IMR-90 (cell line): ENCODE measurements at regions not wholly inside any gene's neighbourhood (a gene's known extent, or its start where the extent isn't known, plus 50 kb on each side); places are given as distances from the start of the nearest gene placed in this dataset.

Source experiments
- ATAC-seq: fragments of 200-7000 bp; cut with Tn5 transposase; 2 replicates; pipeline ENCODE4 v1.9.1; 2020; ENCODE audit warnings: low read depth, mild to moderate bottlenecking, moderate library complexity
- BruUV-seq: library from RNA; stranded (reverse); fragments of 400-500 nt; replicated peaks from 2 replicates; lab custom pipeline; 2021; lab: Mats Ljungman, UMichigan
- CTCF ChIA-PET: fragments of 300-600 bp; formaldehyde crosslinking; extraction: SDS; loops from one replicate; lab custom pipeline; 2021; ENCODE audit warnings: antibody characterized with exemption; lab: Yijun Ruan, JAX
- POLR2A ChIA-PET: fragments of 300-600 bp; sonication (Branson Sonifier 250); formaldehyde crosslinking; loops from one replicate; lab custom pipeline; 2022; ENCODE audit warnings: antibody characterized with exemption; ENCODE audit not compliant: unreplicated experiment; lab: Charles Lee
- DNase-seq: peaks from one replicate; pipeline ENCODE4 v3.0.0; 2013
- H2AFZ ChIP-seq: replicated peaks from 2 replicates; pipeline ENCODE3; 2013; ENCODE audit warnings: low read length, mild to moderate bottlenecking; ENCODE audit not compliant: poor library complexity
- H2AK5ac ChIP-seq: 2 replicates; pipeline ENCODE4 v1.6.1; 2013; ENCODE audit warnings: low read depth, low read length, inconsistent platforms
- H2AK9ac ChIP-seq: replicated peaks from 2 replicates; pipeline ENCODE3; 2013; ENCODE audit warnings: mild to moderate bottlenecking, low read depth, low read length, moderate library complexity; ENCODE audit not compliant: poor library complexity
- H2BK120ac ChIP-seq: 2 replicates; pipeline ENCODE4 v1.6.1; 2013; ENCODE audit warnings: low read depth, low read length, inconsistent platforms
- H2BK15ac ChIP-seq: 3 replicates; pipeline ENCODE4 v1.6.1; 2013; ENCODE audit warnings: low read depth, low read length, inconsistent platforms
- H2BK20ac ChIP-seq: 2 replicates; pipeline ENCODE4 v1.6.1; 2013; ENCODE audit warnings: low read depth, mild to moderate bottlenecking, inconsistent platforms, low read length, moderate library complexity
- H2BK5ac ChIP-seq: 2 replicates; pipeline ENCODE4 v1.6.1; 2013; ENCODE audit warnings: mild to moderate bottlenecking, low read depth, low read length, inconsistent platforms; ENCODE audit not compliant: poor library complexity, severe bottlenecking
- H3K14ac ChIP-seq: replicated peaks from 2 replicates; pipeline ENCODE4 v1.6.1; 2013; ENCODE audit warnings: low read depth, low read length, inconsistent platforms
- H3K18ac ChIP-seq: 2 replicates; pipeline ENCODE4 v1.6.1; 2013; ENCODE audit warnings: low read depth, low read length, control low read depth
- H3K23ac ChIP-seq: 2 replicates; pipeline ENCODE4 v1.6.1; 2013; ENCODE audit warnings: low read depth, low read length, inconsistent platforms
- H3K27ac ChIP-seq: 2 replicates; pipeline ENCODE4 v1.5.1; 2013; ENCODE audit warnings: mild to moderate bottlenecking, control low read depth, low read length; ENCODE audit not compliant: insufficient read depth
- H3K27me3 ChIP-seq: 2 replicates; pipeline ENCODE4 v1.6.1; 2013; ENCODE audit warnings: low read length; ENCODE audit not compliant: control insufficient read depth, insufficient read depth
- H3K36me3 ChIP-seq: 2 replicates; pipeline ENCODE4 v1.6.1; 2013; ENCODE audit warnings: low read length, mixed read lengths; ENCODE audit not compliant: control insufficient read depth, insufficient read depth
- H3K4ac ChIP-seq: 2 replicates; pipeline ENCODE4 v1.6.1; 2013; ENCODE audit warnings: low read depth, low read length, inconsistent platforms
- H3K4me1 ChIP-seq: 2 replicates; pipeline ENCODE4 v1.6.1; 2013; ENCODE audit warnings: low read length, mixed read lengths; ENCODE audit not compliant: control insufficient read depth, insufficient read depth
- H3K4me2 ChIP-seq: 2 replicates; pipeline ENCODE4 v1.6.1; 2013; ENCODE audit warnings: low read depth, mild to moderate bottlenecking, control low read depth, low read length, moderate library complexity
- H3K4me3 ChIP-seq: 2 replicates; pipeline ENCODE4 v1.5.1; 2013; ENCODE audit warnings: low read depth, mild to moderate bottlenecking, control low read depth, low read length, moderate library complexity; ENCODE audit not compliant: insufficient read depth
- H3K56ac ChIP-seq: 2 replicates; pipeline ENCODE4 v1.6.1; 2013; ENCODE audit warnings: low read length, inconsistent platforms; ENCODE audit not compliant: insufficient read depth; ENCODE audit errors: extremely low read depth
- H3K79me1 ChIP-seq, 2 experiments: 2 replicates each; pipeline ENCODE4 v1.6.1; 2013; ENCODE audit warnings: low read length in 2 of 2, inconsistent platforms in 1 of 2, low read depth in 1 of 2
- H3K9ac ChIP-seq: 2 replicates; pipeline ENCODE4 v1.6.1; 2013; ENCODE audit warnings: low read depth, low read length, control low read depth
- H3K9me1 ChIP-seq: 2 replicates; pipeline ENCODE4 v1.6.1; 2013; ENCODE audit warnings: low read length, inconsistent platforms; ENCODE audit not compliant: insufficient read depth
- H3K9me3 ChIP-seq: 2 replicates; pipeline ENCODE4 v1.6.1; 2013; ENCODE audit warnings: low read length; ENCODE audit not compliant: control insufficient read depth, insufficient read depth
- H4K20me1 ChIP-seq: 2 replicates; pipeline ENCODE4 v1.6.1; 2013; ENCODE audit warnings: low read length, inconsistent platforms; ENCODE audit not compliant: insufficient read depth
- H4K5ac ChIP-seq: 2 replicates; pipeline ENCODE4 v1.6.1; 2013; ENCODE audit warnings: mild to moderate bottlenecking, low read depth, low read length, control low read depth
- H4K8ac ChIP-seq, 2 experiments: 2 replicates each; pipeline ENCODE4 v1.6.1; 2013; ENCODE audit warnings: low read depth in 2 of 2, low read length in 2 of 2, control low read depth in 1 of 2, inconsistent platforms in 1 of 2
- H4K91ac ChIP-seq: 2 replicates; pipeline ENCODE4 v1.6.1; 2013; ENCODE audit warnings: low read depth, low read length, inconsistent platforms; ENCODE audit not compliant: insufficient read depth
- BHLHE40 ChIP-seq: fragments of 150-350 bp; IDR thresholded peaks from 2 replicates; pipeline ENCODE4 v1.6.1; 2016; ENCODE audit warnings: mild to moderate bottlenecking, low read depth, low read length
- CHD1 ChIP-seq: IDR thresholded peaks from 2 replicates; pipeline ENCODE4 v1.6.1; 2012; ENCODE audit warnings: low read depth, low read length, improper control_type of control experiment
- CTCF ChIP-seq: conservative IDR thresholded peaks from 2 replicates; pipeline ENCODE4 v1.5.1; 2012; ENCODE audit warnings: mild to moderate bottlenecking, low read depth, low read length, improper control_type of control experiment
- ELK1 ChIP-seq: fragments of 150-350 bp; IDR thresholded peaks from 2 replicates; pipeline ENCODE4 v1.6.1; 2016; ENCODE audit warnings: low read depth, mild to moderate bottlenecking, low read length, moderate library complexity, borderline replicate concordance
- MAFK ChIP-seq: IDR thresholded peaks from 2 replicates; pipeline ENCODE4 v1.6.1; 2012; ENCODE audit warnings: low read depth, low read length, improper control_type of control experiment
- NFE2L2 ChIP-seq: fragments of 150-350 bp; IDR thresholded peaks from 2 replicates; pipeline ENCODE4 v1.6.1; 2016; ENCODE audit warnings: low read depth, mild to moderate bottlenecking, low read length
- RAD21 ChIP-seq: IDR thresholded peaks from 2 replicates; pipeline ENCODE4 v1.6.1; 2012; ENCODE audit warnings: low read length, improper control_type of control experiment
- RFX5 ChIP-seq: IDR thresholded peaks from 2 replicates; pipeline ENCODE4 v1.8.0; 2012; ENCODE audit warnings: low read depth, mild to moderate bottlenecking, low read length, moderate library complexity
- SMC3 ChIP-seq: fragments of 150-350 bp; IDR thresholded peaks from 2 replicates; pipeline ENCODE4 v1.6.1; 2016; ENCODE audit warnings: low read depth, mild to moderate bottlenecking, antibody characterized with exemption, low read length, moderate library complexity
- WGBS, 2 experiments: methylation state at CpG; one replicate each; pipeline versions ENCODE4 v1.1.5 to v1.1.7; 2013; ENCODE audit warnings: missing lambda C conversion rate in 2 of 2; ENCODE audit not compliant: insufficient read length in 1 of 2; ENCODE audit errors: extremely low coverage in 2 of 2; 5-methylcytosine and 5-hydroxymethylcytosine counted together
- dilution Hi-C: fragments of 300-500 bp; cut with HindIII; formaldehyde crosslinking; loops from one replicate; pipeline ENCODE4 v1.14.3; 2018; ENCODE audit warnings: low sequenced_read_pairs; ENCODE audit not compliant: unreplicated experiment
- in situ Hi-C: fragments of 300-500 bp; cut with MboI; formaldehyde crosslinking; loops from 3 replicates; pipeline ENCODE4 v1.14.3; 2019; ENCODE audit warnings: low sequenced_read_pairs, inconsistent platforms, mixed read lengths
- intact Hi-C: fragments of 100-400 bp; cut with micrococcal nuclease; formaldehyde crosslinking; loops from 2 replicates; pipeline ENCODE4 v1.10.0; 2022
- TF ChIP-seq, protein P1 (sequence below): fragments of 150-350 bp; IDR thresholded peaks from 2 replicates; pipeline ENCODE4 v1.6.1; 2017; ENCODE audit warnings: mild to moderate bottlenecking, antibody characterized with exemption, low read length, low read depth

DNA sequence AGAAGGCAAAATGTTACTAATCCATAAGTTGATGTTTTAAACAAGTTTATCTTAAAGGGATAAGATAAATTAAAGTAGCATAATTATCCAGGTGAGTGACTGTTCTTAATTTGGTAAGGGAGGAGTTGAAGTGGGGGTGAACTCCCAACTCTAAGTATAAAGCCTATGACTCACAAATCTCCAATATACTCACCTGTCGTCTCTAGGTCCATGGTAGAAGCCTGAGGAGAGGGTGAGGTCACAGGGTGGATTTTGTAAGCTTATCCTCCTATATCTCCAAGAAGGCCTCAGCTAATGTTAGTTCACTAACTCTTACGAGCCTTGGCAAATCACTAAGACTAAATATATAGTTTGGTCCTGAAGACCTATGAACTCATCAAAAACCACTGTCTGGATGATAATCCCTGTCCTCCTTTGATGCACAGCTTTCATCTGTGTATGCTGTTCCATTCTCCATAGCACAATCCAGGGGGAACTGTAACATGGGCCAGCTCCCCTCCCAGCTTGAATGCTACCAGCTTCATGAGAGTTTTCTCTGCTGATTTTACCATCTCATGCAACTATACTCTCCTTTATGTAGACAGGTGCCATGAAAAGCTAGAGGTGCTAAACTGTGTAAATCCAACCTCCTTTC is 158.7 kb downstream of the BTC start:
- Histone ChIP-seq H3K79me1 (no peaks in the 10 kb centered on the region), H3K4me1 (peaks cover 9% of the 10 kb centered on the region), H3K56ac (no peak overlapping the region), H2BK5ac (no peak overlapping the region), H4K91ac (no peak overlapping the region; the same call in 1 of the 2 replicates), H3K4me3 (no peak overlapping the region), H3K9me1 (no peaks in the 10 kb centered on the region), H2BK20ac (peak overlapping the region; percentile 9; the same call in 1 of the 2 replicates), H2AK9ac (no peak overlapping the region), H2AFZ (no peak overlapping the region), H3K18ac (no peak overlapping the region), H3K27me3 (peaks cover 4% of the 10 kb centered on the region), H3K27ac (no peak overlapping the region), H3K36me3 (no peaks in the 10 kb centered on the region), H3K9ac (no peak overlapping the region), H2AK5ac (peak overlapping the region; percentile 26; the same call in 1 of the 2 replicates), H4K5ac (no peak overlapping the region), H3K4me2 (no peak overlapping the region), H4K20me1 (no peaks in the 10 kb centered on the region; the same call in 1 of the 2 replicates), H2BK120ac (peak overlapping the region; percentile 12; the same call in 1 of the 2 replicates), H3K4ac (no peak overlapping the region; the same call in 1 of the 2 replicates), H3K9me3 (peaks cover under 1% of the 10 kb centered on the region; the same call in 1 of the 2 replicates), H4K8ac (no peak overlapping the region), H2BK15ac (peak overlapping the region; percentile 11; the same call in 1 of the 3 replicates), H3K14ac (no peak overlapping the region), H3K23ac (no peak overlapping the region)
- intact Hi-C loops (no loop called here), in situ Hi-C loops (loop anchor here (25.0 kb wide), 1 partner anchor 923 kb away; no protein-coding TSS in a partner anchor), dilution Hi-C loops (no loop called here)
- TF ChIP-seq ELK1, result no peak
- TF ChIP-seq SMC3, result no peak
- TF ChIP-seq, protein P1, sequence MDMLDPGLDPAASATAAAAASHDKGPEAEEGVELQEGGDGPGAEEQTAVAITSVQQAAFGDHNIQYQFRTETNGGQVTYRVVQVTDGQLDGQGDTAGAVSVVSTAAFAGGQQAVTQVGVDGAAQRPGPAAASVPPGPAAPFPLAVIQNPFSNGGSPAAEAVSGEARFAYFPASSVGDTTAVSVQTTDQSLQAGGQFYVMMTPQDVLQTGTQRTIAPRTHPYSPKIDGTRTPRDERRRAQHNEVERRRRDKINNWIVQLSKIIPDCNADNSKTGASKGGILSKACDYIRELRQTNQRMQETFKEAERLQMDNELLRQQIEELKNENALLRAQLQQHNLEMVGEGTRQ, result no peak
- TF ChIP-seq CTCF, result no peak
- TF ChIP-seq NFE2L2, result no peak
- TF ChIP-seq RFX5, result no peak
- TF ChIP-seq MAFK, result no peak
- no peak for TF ChIP-seq RAD21
- no peak for TF ChIP-seq BHLHE40
- TF ChIP-seq CHD1, result no peak
- ChIA-PET CTCF (interaction anchor here (1.0 to 1.2 kb wide), 3 partner anchors 10 to 190 kb away, joined by 3 read pairs; partner anchors contain the start of gene AREG), POLR2A (interaction anchor here (1.2 kb wide), 1 partner anchor 10 kb away, joined by 3 read pairs; no protein-coding TSS in a partner anchor)
- no CpG with 5 or more reads among the region's 2 CpGs for WGBS, 2 experiments
- ATAC-seq (no peak), DNase-seq (no peak)
- BruUV-seq, result no TSS peak
